ENCODE measurements at regions not wholly inside any gene's neighbourhood (a gene's known extent, or its start where the extent isn't known, plus 50 kb on each side); places are given as distances from the start of the nearest gene placed in this dataset.

- no peak for DNase-seq (ENCODE audit: low read depth)
- Histone ChIP-seq H3K36me3 (ENCODE audit: control insufficient read depth, insufficient read depth, low read length) (no peaks in the 10 kb centered on the region), H3K27me3 (ENCODE audit: control insufficient read depth, insufficient read depth, low read length) (no peaks in the 10 kb centered on the region), H3K4me3 (ENCODE audit: low read depth, low read length) (no peak overlapping the region)
- TF ChIP-seq, protein P1, sequence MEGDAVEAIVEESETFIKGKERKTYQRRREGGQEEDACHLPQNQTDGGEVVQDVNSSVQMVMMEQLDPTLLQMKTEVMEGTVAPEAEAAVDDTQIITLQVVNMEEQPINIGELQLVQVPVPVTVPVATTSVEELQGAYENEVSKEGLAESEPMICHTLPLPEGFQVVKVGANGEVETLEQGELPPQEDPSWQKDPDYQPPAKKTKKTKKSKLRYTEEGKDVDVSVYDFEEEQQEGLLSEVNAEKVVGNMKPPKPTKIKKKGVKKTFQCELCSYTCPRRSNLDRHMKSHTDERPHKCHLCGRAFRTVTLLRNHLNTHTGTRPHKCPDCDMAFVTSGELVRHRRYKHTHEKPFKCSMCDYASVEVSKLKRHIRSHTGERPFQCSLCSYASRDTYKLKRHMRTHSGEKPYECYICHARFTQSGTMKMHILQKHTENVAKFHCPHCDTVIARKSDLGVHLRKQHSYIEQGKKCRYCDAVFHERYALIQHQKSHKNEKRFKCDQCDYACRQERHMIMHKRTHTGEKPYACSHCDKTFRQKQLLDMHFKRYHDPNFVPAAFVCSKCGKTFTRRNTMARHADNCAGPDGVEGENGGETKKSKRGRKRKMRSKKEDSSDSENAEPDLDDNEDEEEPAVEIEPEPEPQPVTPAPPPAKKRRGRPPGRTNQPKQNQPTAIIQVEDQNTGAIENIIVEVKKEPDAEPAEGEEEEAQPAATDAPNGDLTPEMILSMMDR (IDR thresholded peaks at IDR 0.05; ENCODE audit: insufficient read depth, low read depth, low read length) = no peak
- POLR2A ChIA-PET = no interaction called here
- CTCF ChIA-PET = no interaction called here
Observed at GRCh38 chr5:21051945-21052344, 1063.9 kb upstream of the CDH18 start.

DNA sequence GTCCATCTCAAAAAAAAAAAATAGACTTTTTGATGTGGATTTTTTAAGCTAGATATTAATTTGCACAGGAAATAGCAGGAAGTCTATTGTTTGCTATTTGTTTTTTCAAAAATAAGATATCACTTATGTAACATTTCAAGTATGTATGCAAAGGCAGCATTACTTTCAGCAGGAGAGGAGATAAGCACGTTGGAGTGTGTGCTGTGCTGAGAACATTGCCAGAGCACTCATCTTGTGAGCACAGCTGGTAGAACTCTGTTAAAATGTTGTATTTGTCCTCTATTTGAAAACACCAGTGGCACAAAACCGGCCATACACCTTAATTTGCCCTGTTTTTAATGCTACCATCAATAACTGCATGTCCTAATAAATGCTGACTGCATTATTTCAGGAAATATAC lies 1061.9 kb upstream of the CDH18 start:
- POLR2A ChIA-PET = no interaction called here
- CTCF ChIA-PET = no interaction called here
- H3K36me3 ChIP-seq (ENCODE audit: control insufficient read depth, insufficient read depth, low read length) = no peaks in the 10 kb centered on the region
- H3K27me3 ChIP-seq (ENCODE audit: control insufficient read depth, insufficient read depth, low read length) = no peaks in the 10 kb centered on the region
- DNase-seq (ENCODE audit: low read depth) = no peak
- TF ChIP-seq, protein P1 (IDR thresholded peaks at IDR 0.05; ENCODE audit: insufficient read depth, low read depth, low read length) = no peak
- no peak overlapping the region for H3K4me3 ChIP-seq (ENCODE audit: low read depth, low read length)

DNA sequence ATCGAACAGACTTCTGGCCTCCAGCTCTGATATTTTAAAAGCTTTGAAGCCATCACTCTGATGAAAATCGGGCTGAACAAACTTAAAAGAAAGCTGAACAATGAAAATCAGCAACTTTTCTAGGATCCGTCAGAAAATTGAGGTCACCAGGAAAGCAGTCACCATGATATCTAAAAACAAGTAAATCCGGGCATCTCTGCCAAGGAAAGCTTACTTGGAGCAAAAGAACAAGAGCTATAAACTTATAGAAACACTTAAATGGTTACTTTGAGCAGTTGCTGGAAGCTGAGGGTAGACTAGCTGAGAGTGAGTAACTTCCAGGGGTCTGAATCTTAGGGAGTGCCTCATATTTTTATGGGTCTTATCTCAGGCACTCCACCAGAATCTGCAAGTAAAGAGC lies 1043.0 kb upstream of the CDH18 start:
- DNase-seq (ENCODE audit: low read depth) = no peak
- TF ChIP-seq, protein P1 (IDR thresholded peaks at IDR 0.05; ENCODE audit: insufficient read depth, low read depth, low read length) = no peak
- H3K4me3 ChIP-seq (ENCODE audit: low read depth, low read length) = no peak overlapping the region
- H3K27me3 ChIP-seq (ENCODE audit: control insufficient read depth, insufficient read depth, low read length) = no peaks in the 10 kb centered on the region
- H3K36me3 ChIP-seq (ENCODE audit: control insufficient read depth, insufficient read depth, low read length) = no peaks in the 10 kb centered on the region
- ChIA-PET CTCF (no interaction called here), POLR2A (no interaction called here)

GRCh38 chr5:21024966-21025365 lies 1037.0 kb upstream of the CDH18 start:
- POLR2A ChIA-PET = no interaction called here
- Histone ChIP-seq H3K27me3 (ENCODE audit: control insufficient read depth, insufficient read depth, low read length) (no peaks in the 10 kb centered on the region), H3K36me3 (ENCODE audit: control insufficient read depth, insufficient read depth, low read length) (no peaks in the 10 kb centered on the region), H3K4me3 (ENCODE audit: low read depth, low read length) (no peak overlapping the region)
- DNase-seq (ENCODE audit: low read depth) = no peak
- TF ChIP-seq, protein P1 (IDR thresholded peaks at IDR 0.05; ENCODE audit: insufficient read depth, low read depth, low read length) = no peak
- CTCF ChIA-PET = no interaction called here

- TF ChIP-seq, protein P1 (IDR thresholded peaks at IDR 0.05; ENCODE audit: insufficient read depth, low read depth, low read length) = no peak
- Histone ChIP-seq H3K4me3 (ENCODE audit: low read depth, low read length) (no peak overlapping the region), H3K27me3 (ENCODE audit: control insufficient read depth, insufficient read depth, low read length) (no peaks in the 10 kb centered on the region), H3K36me3 (ENCODE audit: control insufficient read depth, insufficient read depth, low read length) (no peaks in the 10 kb centered on the region)
- POLR2A ChIA-PET = no interaction called here
- CTCF ChIA-PET = no interaction called here
- no peak for DNase-seq (ENCODE audit: low read depth)
Observed at GRCh38 chr5:21013237-21013636, 1025.2 kb upstream of the CDH18 start.

Data from BJ (cell line).